NOMO-1 treated with dmso at 0.1 percent for 144 hours (cell line): ENCODE measurements at regions not wholly inside any gene's neighbourhood (a gene's known extent, or its start where the extent isn't known, plus 50 kb on each side); places are given as distances from the start of the nearest gene placed in this dataset.
A peak's percentile ranks its signal among the peaks of the same experiment; 100 is the strongest.

Experiments
- DNase-seq: peaks from one replicate; lab custom pipeline; 2025; ENCODE audit not compliant: unreplicated experiment; lab: John Stamatoyannopoulos, UW

- DNase-seq = no peak
Measured at GRCh38 chr3:117790235-117790987, 1080.8 kb downstream of the TUSC7 start.

DNA sequence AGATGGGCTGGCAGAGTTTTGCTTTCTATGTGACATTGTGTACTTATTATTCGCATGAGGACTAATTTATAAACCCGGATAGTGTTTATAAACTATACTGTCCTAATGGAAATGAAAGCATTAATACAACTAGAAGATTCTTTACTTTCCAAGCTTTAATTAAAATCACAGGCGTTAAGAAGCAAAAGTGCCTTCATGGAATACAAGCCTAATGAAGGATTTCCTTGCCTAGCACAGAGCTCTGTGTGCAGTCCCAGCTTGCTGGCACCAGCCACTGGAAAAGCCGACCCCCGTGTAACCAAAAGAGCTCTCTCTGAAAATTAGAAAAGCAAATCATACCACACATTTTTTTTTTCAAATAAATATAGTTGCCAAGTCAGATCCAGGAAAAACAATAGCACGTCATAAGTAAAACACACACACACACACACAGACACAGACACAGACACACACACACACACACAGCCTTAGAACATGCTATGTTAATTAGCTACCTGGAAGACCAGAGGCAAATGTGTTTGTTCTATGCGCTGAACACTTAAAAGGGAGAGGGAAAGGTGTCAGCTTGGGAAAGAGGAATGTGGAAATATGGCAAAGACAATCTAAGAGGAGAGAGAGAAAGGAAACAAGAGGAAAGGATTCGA, 1084.2 kb downstream of the TUSC7 start:
- DNase-seq = no peak

- no peak for DNase-seq
Measured at GRCh38 chr3:117798221-117798620, 1088.6 kb downstream of the TUSC7 start.

- DNase-seq = no peak
Measured at GRCh38 chr3:117798687-117799386, 1089.3 kb downstream of the TUSC7 start.

DNA sequence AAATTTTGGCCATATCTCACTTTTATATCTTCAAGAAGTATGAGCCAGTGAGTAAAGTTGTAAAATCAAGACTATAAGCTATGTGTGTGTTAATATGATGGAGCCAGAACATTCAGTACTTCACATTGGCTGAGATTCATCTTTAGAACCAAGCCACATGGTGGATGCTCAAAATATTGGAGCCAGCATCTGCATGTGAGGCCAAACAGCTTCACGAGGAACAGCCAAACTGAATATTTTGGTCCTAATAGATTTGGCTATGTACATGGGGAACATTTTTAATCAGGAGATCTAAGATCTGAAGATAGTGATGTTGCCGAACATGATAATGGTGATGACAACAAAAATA, 1089.8 kb downstream of the TUSC7 start:
- DNase-seq = no peak

DNA sequence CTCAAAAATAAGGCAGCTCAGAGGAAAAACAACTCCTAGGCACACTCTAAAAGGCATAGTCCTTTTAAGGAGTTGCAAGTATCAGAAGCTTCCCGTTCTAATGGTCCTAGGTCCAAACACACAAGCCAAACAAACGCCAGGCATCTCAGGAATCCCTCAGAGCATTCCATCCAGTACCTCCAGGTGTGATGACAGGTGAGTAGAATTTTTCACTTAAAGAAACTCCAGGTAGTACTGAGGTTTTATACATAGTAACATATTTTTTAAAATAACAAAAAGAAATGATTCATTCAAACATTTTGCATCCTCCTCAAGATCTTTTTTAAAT, 1092.3 kb downstream of the TUSC7 start:
- no peak for DNase-seq

DNA sequence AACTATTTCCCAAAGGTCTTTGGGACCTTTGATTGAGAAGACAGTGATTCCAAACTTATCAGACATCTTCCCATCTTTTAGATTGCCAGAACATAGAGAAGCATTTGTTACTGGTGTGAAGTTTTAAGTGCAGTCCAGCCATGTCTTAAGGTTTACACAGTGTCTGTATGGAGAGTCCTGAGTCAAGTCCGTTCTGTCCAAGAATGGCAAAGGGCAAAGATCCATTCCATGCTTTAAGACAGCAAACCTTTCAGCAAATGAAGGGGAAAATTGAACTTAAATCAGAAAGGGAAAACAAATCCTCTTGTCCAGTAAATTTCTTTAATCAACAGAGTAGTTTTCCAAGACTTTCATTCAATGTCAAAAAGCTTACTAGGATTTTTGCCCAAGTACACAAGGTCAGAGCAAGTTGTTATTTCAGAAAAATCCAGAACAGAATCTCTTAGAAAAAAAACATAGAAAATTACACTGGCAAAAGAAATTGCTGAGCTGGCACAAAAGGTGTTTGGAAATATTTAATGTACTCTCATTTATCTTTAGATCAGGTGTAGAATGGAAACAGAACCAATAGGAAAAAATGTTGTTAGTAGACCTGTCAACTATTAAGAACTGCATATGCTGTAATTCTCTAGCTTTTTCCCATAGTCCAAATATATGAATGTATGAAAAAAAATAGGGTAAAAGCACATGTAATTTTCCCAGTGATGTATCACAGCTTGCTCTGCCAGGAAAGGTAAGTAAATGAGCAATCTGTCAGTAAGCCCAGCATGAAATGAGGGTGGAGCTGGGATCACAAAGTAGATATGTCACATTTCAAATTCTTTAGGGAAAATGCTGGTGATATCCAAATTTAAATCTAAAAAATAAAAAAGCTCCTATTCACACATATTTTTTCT, 1099.9 kb downstream of the TUSC7 start:
- DNase-seq = no peak

GRCh38 chr3:117811786-117812185, 1102.2 kb downstream of the TUSC7 start:
- DNase-seq = no peak

DNA sequence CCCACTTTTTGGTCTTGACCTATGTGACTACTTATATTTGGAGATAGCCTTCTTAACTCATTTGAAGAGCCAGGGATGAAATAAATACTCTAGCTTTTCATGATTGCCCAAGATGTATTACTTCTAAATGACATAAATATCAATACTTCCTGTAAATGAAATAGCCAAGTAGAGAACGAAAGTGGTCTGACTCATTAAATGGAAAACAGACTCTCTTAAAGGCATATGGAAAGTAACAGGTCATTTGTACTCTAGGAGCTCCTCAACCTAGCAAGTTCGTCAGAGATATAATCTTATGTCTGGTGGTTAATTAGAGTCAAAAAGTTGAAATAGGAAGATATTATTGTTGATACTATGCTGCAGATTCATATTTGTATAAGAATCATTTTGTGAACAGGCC, 1105.4 kb downstream of the TUSC7 start:
- DNase-seq = no peak

- no peak for DNase-seq
Measured at GRCh38 chr3:117817103-117817502, 1107.5 kb downstream of the TUSC7 start.

- no peak for DNase-seq
Measured at GRCh38 chr3:117818592-117818991, 1109.0 kb downstream of the TUSC7 start.

DNA sequence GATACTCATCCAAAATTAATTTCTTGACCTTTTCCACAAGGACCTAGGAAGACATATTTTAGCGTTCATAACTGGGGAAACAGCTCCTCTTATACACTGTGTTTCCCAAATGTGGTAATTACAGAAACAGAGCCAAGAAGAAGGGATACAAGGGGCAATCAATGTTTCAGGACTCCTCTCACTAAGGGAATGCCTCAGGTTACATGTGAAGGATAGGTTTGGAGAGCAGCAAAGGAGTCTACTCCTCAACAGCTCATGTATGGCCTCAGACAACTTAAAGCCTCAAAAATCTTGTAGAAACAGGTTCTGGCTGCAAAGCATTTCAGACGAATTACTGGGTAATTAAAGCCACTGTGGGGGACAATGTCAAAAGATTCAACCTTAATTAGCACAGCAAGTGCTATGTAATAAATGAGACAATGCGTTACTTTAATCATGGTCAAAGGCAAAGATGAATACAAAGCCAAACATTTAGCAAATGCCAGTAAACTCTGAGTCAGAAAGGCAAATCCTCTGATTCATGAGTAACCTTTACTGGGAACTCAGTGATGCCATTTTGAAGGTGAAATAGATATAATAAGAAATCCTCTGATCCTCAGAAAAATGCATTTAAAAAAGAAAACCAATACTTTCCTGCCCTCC, 1111.2 kb downstream of the TUSC7 start:
- no peak for DNase-seq

DNA sequence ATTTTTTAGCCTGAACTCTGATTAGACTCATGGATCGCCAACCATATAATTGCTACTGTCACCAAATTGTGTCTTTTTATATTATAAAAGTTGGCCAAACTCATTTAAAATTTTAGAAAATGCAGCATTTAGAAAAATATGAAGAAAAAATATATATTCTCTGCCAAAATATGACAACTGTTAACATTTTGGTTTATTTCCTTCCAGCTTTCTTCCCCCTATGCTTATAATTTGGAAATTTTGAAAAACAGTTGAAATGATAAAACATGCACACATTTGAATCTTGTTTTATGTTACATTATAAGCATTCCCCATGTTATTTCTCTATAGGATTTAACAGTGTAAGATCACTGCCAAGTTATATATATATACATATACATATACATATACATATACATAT, 1112.8 kb downstream of the TUSC7 start:
- DNase-seq = no peak

DNA sequence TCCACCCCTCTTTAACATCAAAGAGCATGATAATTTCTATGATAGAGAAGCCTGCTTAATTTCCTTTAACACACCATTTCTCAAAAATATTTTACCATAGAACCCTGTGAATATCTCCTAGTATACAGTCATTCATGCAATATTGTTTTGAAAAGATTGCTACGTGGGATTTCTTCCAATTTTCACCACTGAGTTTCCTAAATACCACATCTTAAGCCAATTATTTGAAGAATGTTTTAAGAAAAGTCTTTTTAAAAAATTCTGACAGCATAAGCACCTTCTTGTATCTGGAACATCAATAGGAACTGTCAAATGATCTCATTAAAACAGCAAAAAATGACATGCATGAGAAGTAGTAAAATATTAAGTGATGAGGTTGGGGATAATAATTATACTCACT, 1126.7 kb downstream of the TUSC7 start:
- no peak for DNase-seq

DNA sequence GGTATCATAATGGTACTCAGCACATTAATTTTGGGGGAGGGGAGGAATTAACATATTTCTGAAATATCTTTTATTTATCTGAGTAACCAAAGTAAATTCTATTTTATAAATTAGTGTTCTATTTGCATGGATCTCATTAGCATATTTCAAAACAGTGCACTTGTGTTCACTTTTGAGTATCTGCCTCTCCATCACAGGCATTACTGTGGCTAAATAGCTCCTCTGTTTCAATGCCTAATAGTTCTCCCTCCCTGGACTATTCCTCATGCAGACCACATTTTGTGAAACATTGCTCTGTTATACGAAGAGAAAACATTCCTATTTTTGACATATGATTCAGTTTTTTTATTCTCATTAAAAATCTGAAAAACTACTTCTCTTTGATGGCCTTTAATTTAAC, 1127.8 kb downstream of the TUSC7 start:
- DNase-seq = no peak

- DNase-seq = no peak
Measured at GRCh38 chr3:117842086-117842485, 1132.5 kb downstream of the TUSC7 start.

GRCh38 chr3:117843356-117843755, 1133.8 kb downstream of the TUSC7 start:
- no peak for DNase-seq

- no peak for DNase-seq
Measured at GRCh38 chr3:117844676-117845075, 1135.1 kb downstream of the TUSC7 start.

DNA sequence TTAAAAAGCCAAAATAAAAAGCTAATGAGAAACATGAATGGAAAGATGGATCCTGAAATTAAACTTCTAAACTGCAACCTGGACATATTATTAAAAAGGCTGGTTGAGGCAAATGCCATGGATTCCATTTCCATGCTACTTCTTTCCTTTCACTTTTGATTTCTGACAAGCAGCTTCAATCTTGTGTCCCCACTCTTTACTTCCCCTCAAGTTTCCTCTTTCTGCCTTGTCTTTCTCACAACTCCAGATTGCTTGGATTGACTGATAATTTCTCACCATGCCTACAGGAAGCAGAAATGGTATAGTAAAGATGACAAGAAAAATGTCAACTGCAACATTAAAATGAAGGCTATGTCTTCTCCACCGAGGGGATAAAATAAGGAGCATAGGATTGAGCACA, 1136.7 kb downstream of the TUSC7 start:
- peak; percentile 16 for DNase-seq

GRCh38 chr3:117848606-117849005, 1139.0 kb downstream of the TUSC7 start:
- DNase-seq = no peak
